GM23338 (cell line): ENCODE measurements at regions not wholly inside any gene's neighbourhood (a gene's known extent, or its start where the extent isn't known, plus 50 kb on each side); places are given as distances from the start of the nearest gene placed in this dataset.

Source experiments
- CREB1 ChIP-seq: fragments of 250-450 bp; sonication (Bioruptor Pico); IDR thresholded peaks from 2 replicates; pipeline ENCODE4 v1.5.0; 2020; ENCODE audit warnings: low read depth, mild to moderate bottlenecking, moderate library complexity
- EZH2 ChIP-seq: fragments of 200-600 bp; sonication (generic); IDR thresholded peaks from one replicate; pipeline ENCODE4 v1.8.0; 2017; ENCODE audit warnings: antibody characterized with exemption, mild to moderate bottlenecking, low read depth; ENCODE audit not compliant: unreplicated experiment
- EZH2phosphoT487 ChIP-seq: fragments of 200-600 bp; sonication (generic); IDR thresholded peaks from one replicate; pipeline ENCODE4 v1.8.1; 2018; ENCODE audit warnings: antibody characterized with exemption; ENCODE audit not compliant: unreplicated experiment
- JUNB ChIP-seq: IDR thresholded peaks from one replicate; pipeline ENCODE4 v1.6.1; 2016; ENCODE audit warnings: antibody characterized with exemption; ENCODE audit not compliant: unreplicated experiment
- ZNF114 ChIP-seq: fragments of 250-450 bp; sonication (Bioruptor Pico); IDR thresholded peaks from 2 replicates; pipeline ENCODE4 v1.5.0; 2020; ENCODE audit warnings: mild to moderate bottlenecking, moderate library complexity
- ZNF331 ChIP-seq: fragments of 250-450 bp; sonication (Bioruptor Pico); IDR thresholded peaks from 2 replicates; pipeline ENCODE4 v1.5.0; 2020; ENCODE audit warnings: low read depth, mild to moderate bottlenecking, moderate library complexity
- TF ChIP-seq, protein P1 (sequence below): fragments of 250-450 bp; sonication (Bioruptor Pico); IDR thresholded peaks from 2 replicates; pipeline ENCODE4 v1.5.0; 2020; ENCODE audit warnings: mild to moderate bottlenecking, moderate library complexity
- TF ChIP-seq, protein P2 (sequence below), 2 experiments: fragments of 200-600 bp in 1 of 2; sonication (generic) in 1 of 2; conservative IDR thresholded peaks; 2 replicates each; pipeline versions ENCODE4 v1.5.1 to v1.6.1; 2016 to 2017; ENCODE audit warnings: antibody characterized with exemption in 2 of 2, low read depth in 2 of 2, mild to moderate bottlenecking in 2 of 2, moderate library complexity in 1 of 2
- TF ChIP-seq, protein P3 (sequence below): IDR thresholded peaks from one replicate; pipeline ENCODE4 v1.6.1; 2018; ENCODE audit warnings: antibody characterized with exemption; ENCODE audit not compliant: unreplicated experiment
- TF ChIP-seq, protein P4 (sequence below): IDR thresholded peaks from 2 replicates; pipeline ENCODE4 v1.6.1; 2016; ENCODE audit warnings: antibody characterized with exemption

DNA sequence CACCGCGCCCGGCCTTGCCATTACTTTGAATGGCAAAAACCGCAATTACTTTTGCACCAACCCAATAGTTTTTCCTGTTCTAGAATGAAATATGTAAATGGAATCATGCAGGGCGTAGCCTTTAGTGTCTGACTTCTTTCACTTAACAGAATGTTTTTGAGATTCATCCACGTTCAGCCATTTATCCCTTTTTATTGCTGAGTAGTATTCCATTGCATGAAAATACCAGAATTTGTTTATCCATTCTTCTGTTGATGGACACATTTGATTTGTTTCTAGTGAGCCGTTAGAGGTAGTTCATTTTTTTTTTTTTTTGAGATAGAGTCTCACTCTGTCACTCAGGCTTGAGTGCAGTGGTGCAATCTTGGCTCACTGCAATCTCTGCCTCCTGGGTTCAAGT is 90.6 kb downstream of the SLC25A47 start (continued):
- TF ChIP-seq, protein P1, sequence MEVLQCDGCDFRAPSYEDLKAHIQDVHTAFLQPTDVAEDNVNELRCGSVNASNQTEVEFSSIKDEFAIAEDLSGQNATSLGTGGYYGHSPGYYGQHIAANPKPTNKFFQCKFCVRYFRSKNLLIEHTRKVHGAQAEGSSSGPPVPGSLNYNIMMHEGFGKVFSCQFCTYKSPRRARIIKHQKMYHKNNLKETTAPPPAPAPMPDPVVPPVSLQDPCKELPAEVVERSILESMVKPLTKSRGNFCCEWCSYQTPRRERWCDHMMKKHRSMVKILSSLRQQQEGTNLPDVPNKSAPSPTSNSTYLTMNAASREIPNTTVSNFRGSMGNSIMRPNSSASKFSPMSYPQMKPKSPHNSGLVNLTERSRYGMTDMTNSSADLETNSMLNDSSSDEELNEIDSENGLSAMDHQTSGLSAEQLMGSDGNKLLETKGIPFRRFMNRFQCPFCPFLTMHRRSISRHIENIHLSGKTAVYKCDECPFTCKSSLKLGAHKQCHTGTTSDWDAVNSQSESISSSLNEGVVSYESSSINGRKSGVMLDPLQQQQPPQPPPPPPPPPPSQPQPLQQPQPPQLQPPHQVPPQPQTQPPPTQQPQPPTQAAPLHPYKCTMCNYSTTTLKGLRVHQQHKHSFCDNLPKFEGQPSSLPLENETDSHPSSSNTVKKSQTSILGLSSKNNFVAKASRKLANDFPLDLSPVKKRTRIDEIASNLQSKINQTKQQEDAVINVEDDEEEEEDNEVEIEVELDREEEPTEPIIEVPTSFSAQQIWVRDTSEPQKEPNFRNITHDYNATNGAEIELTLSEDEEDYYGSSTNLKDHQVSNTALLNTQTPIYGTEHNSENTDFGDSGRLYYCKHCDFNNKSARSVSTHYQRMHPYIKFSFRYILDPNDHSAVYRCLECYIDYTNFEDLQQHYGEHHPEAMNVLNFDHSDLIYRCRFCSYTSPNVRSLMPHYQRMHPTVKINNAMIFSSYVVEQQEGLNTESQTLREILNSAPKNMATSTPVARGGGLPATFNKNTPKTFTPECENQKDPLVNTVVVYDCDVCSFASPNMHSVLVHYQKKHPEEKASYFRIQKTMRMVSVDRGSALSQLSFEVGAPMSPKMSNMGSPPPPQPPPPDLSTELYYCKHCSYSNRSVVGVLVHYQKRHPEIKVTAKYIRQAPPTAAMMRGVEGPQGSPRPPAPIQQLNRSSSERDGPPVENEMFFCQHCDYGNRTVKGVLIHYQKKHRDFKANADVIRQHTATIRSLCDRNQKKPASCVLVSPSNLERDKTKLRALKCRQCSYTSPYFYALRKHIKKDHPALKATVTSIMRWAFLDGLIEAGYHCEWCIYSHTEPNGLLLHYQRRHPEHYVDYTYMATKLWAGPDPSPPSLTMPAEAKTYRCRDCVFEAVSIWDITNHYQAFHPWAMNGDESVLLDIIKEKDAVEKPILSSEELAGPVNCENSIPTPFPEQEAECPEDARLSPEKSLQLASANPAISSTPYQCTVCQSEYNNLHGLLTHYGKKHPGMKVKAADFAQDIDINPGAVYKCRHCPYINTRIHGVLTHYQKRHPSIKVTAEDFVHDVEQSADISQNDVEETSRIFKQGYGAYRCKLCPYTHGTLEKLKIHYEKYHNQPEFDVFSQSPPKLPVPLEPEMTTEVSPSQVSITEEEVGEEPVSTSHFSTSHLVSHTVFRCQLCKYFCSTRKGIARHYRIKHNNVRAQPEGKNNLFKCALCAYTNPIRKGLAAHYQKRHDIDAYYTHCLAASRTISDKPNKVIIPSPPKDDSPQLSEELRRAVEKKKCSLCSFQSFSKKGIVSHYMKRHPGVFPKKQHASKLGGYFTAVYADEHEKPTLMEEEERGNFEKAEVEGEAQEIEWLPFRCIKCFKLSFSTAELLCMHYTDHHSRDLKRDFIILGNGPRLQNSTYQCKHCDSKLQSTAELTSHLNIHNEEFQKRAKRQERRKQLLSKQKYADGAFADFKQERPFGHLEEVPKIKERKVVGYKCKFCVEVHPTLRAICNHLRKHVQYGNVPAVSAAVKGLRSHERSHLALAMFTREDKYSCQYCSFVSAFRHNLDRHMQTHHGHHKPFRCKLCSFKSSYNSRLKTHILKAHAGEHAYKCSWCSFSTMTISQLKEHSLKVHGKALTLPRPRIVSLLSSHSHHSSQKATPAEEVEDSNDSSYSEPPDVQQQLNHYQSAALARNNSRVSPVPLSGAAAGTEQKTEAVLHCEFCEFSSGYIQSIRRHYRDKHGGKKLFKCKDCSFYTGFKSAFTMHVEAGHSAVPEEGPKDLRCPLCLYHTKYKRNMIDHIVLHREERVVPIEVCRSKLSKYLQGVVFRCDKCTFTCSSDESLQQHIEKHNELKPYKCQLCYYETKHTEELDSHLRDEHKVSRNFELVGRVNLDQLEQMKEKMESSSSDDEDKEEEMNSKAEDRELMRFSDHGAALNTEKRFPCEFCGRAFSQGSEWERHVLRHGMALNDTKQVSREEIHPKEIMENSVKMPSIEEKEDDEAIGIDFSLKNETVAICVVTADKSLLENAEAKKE (CRISPR knock-in tag), result no peak
- no peak for TF ChIP-seq ZNF331 (CRISPR knock-in tag)
- TF ChIP-seq ZNF114, result no peak
- TF ChIP-seq, protein P2, sequence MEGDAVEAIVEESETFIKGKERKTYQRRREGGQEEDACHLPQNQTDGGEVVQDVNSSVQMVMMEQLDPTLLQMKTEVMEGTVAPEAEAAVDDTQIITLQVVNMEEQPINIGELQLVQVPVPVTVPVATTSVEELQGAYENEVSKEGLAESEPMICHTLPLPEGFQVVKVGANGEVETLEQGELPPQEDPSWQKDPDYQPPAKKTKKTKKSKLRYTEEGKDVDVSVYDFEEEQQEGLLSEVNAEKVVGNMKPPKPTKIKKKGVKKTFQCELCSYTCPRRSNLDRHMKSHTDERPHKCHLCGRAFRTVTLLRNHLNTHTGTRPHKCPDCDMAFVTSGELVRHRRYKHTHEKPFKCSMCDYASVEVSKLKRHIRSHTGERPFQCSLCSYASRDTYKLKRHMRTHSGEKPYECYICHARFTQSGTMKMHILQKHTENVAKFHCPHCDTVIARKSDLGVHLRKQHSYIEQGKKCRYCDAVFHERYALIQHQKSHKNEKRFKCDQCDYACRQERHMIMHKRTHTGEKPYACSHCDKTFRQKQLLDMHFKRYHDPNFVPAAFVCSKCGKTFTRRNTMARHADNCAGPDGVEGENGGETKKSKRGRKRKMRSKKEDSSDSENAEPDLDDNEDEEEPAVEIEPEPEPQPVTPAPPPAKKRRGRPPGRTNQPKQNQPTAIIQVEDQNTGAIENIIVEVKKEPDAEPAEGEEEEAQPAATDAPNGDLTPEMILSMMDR (conservative IDR thresholded peaks at IDR 0.05; ENCODE audit: low read depth in 2 of 2), result no peak
- TF ChIP-seq, protein P3, sequence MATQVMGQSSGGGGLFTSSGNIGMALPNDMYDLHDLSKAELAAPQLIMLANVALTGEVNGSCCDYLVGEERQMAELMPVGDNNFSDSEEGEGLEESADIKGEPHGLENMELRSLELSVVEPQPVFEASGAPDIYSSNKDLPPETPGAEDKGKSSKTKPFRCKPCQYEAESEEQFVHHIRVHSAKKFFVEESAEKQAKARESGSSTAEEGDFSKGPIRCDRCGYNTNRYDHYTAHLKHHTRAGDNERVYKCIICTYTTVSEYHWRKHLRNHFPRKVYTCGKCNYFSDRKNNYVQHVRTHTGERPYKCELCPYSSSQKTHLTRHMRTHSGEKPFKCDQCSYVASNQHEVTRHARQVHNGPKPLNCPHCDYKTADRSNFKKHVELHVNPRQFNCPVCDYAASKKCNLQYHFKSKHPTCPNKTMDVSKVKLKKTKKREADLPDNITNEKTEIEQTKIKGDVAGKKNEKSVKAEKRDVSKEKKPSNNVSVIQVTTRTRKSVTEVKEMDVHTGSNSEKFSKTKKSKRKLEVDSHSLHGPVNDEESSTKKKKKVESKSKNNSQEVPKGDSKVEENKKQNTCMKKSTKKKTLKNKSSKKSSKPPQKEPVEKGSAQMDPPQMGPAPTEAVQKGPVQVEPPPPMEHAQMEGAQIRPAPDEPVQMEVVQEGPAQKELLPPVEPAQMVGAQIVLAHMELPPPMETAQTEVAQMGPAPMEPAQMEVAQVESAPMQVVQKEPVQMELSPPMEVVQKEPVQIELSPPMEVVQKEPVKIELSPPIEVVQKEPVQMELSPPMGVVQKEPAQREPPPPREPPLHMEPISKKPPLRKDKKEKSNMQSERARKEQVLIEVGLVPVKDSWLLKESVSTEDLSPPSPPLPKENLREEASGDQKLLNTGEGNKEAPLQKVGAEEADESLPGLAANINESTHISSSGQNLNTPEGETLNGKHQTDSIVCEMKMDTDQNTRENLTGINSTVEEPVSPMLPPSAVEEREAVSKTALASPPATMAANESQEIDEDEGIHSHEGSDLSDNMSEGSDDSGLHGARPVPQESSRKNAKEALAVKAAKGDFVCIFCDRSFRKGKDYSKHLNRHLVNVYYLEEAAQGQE, result no peak
- no peak for TF ChIP-seq EZH2phosphoT487
- TF ChIP-seq, protein P4, sequence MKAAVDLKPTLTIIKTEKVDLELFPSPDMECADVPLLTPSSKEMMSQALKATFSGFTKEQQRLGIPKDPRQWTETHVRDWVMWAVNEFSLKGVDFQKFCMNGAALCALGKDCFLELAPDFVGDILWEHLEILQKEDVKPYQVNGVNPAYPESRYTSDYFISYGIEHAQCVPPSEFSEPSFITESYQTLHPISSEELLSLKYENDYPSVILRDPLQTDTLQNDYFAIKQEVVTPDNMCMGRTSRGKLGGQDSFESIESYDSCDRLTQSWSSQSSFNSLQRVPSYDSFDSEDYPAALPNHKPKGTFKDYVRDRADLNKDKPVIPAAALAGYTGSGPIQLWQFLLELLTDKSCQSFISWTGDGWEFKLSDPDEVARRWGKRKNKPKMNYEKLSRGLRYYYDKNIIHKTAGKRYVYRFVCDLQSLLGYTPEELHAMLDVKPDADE, result no peak
- no peak for TF ChIP-seq JUNB
- no peak for TF ChIP-seq CREB1
- TF ChIP-seq EZH2, result no peak
